ENCODE measurements at regions not wholly inside any gene's neighbourhood (a gene's known extent, or its start where the extent isn't known, plus 50 kb on each side); places are given as distances from the start of the nearest gene placed in this dataset.

DNA sequence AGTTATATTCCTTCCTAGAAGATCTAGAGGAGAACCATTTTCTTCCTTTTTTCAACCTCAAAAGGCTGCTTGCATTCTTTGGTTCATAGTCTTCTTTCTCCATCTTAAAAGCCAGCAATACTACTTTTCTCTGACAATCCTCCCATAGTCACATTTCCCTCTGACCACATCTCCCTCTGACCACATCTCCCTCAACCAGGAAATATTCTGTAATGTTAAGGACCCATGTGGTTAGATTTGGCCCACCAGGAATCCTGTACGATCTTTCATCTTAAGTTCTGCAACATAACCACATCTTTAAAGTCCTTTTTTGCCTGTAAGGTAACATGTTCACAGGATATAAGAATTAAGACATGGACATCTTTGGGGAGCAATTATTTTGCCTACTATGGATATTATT lies 179.4 kb upstream of the SPEF2 start:
- Histone ChIP-seq H3K4me3 (replicated peaks in 1 of 3; ENCODE audit: insufficient read depth in 1 of 3, low read depth in 2 of 3, low read length in 3 of 3) (no peak overlapping the region), H3K4me2 (ENCODE audit: low read depth, low read length) (no peak overlapping the region), H3K79me2 (ENCODE audit: insufficient read depth, low read length) (no peaks in the 10 kb centered on the region), H2AFZ (ENCODE audit: low read length) (no peak overlapping the region), H3K27me3 (ENCODE audit: control insufficient read depth in 1 of 2, insufficient read depth in 2 of 2, low read length in 2 of 2) (peaks cover 0 to 1% of the 10 kb centered on the region in 2 experiments; a peak in 1 of 5 replicates), H3K36me3 (replicated peaks in 1 of 2; ENCODE audit: control insufficient read depth in 1 of 2, insufficient read depth in 2 of 2, low read length in 2 of 2) (no peaks in the 10 kb centered on the region), H3K27ac (ENCODE audit: extremely low read length, insufficient read depth, low read length) (no peak overlapping the region), H3K9ac (ENCODE audit: insufficient read depth, low read depth, low read length) (no peak overlapping the region), H3K4me1 (ENCODE audit: insufficient read depth, low read length) (peaks cover 5% of the 10 kb centered on the region), H3K9me3 (ENCODE audit: low read length) (no peaks in the 10 kb centered on the region), H4K20me1 (ENCODE audit: insufficient read depth, low read length) (no peaks in the 10 kb centered on the region)
- in situ Hi-C loops (cut with HindIII; ENCODE audit: extremely low pct_ligation_motif_present, low pct_unique_long_range_greater_than_20kb) = no loop called here
- intact Hi-C loops (cut with micrococcal nuclease; ENCODE audit: unreplicated experiment) = no loop called here
- TF ChIP-seq CBFB (CRISPR knock-in tag; IDR thresholded peaks at IDR 0.05) (no peak), PHF20 (CRISPR knock-in tag; IDR thresholded peaks at IDR 0.05) (no peak), SIX4 (CRISPR knock-in tag; IDR thresholded peaks at IDR 0.05) (no peak), ZNF274 (CRISPR knock-in tag; IDR thresholded peaks at IDR 0.05) (no peak), XBP1 (CRISPR knock-in tag; IDR thresholded peaks at IDR 0.05) (no peak), TBP (CRISPR knock-in tag; IDR thresholded peaks at IDR 0.05) (no peak), ZNF317 (CRISPR knock-in tag; IDR thresholded peaks at IDR 0.05) (no peak), ZNF205 (CRISPR knock-in tag; IDR thresholded peaks at IDR 0.05) (no peak), ZNF230 (CRISPR knock-in tag; IDR thresholded peaks at IDR 0.05) (no peak)
- TF ChIP-seq, protein P1, sequence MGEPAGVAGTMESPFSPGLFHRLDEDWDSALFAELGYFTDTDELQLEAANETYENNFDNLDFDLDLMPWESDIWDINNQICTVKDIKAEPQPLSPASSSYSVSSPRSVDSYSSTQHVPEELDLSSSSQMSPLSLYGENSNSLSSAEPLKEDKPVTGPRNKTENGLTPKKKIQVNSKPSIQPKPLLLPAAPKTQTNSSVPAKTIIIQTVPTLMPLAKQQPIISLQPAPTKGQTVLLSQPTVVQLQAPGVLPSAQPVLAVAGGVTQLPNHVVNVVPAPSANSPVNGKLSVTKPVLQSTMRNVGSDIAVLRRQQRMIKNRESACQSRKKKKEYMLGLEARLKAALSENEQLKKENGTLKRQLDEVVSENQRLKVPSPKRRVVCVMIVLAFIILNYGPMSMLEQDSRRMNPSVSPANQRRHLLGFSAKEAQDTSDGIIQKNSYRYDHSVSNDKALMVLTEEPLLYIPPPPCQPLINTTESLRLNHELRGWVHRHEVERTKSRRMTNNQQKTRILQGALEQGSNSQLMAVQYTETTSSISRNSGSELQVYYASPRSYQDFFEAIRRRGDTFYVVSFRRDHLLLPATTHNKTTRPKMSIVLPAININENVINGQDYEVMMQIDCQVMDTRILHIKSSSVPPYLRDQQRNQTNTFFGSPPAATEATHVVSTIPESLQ (CRISPR knock-in tag; conservative IDR thresholded peaks at IDR 0.05) = no peak
- TF ChIP-seq, protein P2, sequence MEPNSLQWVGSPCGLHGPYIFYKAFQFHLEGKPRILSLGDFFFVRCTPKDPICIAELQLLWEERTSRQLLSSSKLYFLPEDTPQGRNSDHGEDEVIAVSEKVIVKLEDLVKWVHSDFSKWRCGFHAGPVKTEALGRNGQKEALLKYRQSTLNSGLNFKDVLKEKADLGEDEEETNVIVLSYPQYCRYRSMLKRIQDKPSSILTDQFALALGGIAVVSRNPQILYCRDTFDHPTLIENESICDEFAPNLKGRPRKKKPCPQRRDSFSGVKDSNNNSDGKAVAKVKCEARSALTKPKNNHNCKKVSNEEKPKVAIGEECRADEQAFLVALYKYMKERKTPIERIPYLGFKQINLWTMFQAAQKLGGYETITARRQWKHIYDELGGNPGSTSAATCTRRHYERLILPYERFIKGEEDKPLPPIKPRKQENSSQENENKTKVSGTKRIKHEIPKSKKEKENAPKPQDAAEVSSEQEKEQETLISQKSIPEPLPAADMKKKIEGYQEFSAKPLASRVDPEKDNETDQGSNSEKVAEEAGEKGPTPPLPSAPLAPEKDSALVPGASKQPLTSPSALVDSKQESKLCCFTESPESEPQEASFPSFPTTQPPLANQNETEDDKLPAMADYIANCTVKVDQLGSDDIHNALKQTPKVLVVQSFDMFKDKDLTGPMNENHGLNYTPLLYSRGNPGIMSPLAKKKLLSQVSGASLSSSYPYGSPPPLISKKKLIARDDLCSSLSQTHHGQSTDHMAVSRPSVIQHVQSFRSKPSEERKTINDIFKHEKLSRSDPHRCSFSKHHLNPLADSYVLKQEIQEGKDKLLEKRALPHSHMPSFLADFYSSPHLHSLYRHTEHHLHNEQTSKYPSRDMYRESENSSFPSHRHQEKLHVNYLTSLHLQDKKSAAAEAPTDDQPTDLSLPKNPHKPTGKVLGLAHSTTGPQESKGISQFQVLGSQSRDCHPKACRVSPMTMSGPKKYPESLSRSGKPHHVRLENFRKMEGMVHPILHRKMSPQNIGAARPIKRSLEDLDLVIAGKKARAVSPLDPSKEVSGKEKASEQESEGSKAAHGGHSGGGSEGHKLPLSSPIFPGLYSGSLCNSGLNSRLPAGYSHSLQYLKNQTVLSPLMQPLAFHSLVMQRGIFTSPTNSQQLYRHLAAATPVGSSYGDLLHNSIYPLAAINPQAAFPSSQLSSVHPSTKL (CRISPR knock-in tag; IDR thresholded peaks at IDR 0.05) = no peak
- BruUV-seq (replicated peaks) = no TSS peak
- POLR2A ChIA-PET = no interaction called here
- no peak for ATAC-seq
- 89% methylated on average over 1 of the region's 1 CpG for WGBS (ENCODE audit: low lambda C conversion rate)
- CTCF ChIA-PET (ENCODE audit: low intra/inter-chr PET ratio, low total read pairs) = no interaction called here
- DNase-seq (ENCODE audit: low spot score) = no peak
- no peak for FAIRE-seq

Data from HepG2 (cell line).